ENCODE measurements at regions not wholly inside any gene's neighbourhood (a gene's known extent, or its start where the extent isn't known, plus 50 kb on each side); places are given as distances from the start of the nearest gene placed in this dataset.

- TF ChIP-seq CTCF (IDR thresholded peaks at IDR 0.05): no peak
- TF ChIP-seq POLR2A (IDR thresholded peaks at IDR 0.05): no peak
These were observed 154.9 kb downstream of the FOXA2 start for GRCh38 chr20:22429175-22430153.
